Epithelial cell of esophagus (primary cell): ENCODE measurements at regions not wholly inside any gene's neighbourhood (a gene's known extent, or its start where the extent isn't known, plus 50 kb on each side); places are given as distances from the start of the nearest gene placed in this dataset.

Experiments
- DNase-seq: peaks from one replicate; pipeline ENCODE4 v3.0.0; 2010; ENCODE audit warnings: low read depth
- H3K4me3 ChIP-seq: 2 replicates; pipeline ENCODE4 v1.5.1; 2011; ENCODE audit warnings: mild to moderate bottlenecking, low read length, control low read depth
- TF ChIP-seq, protein P1 (sequence below): IDR thresholded peaks from 2 replicates; pipeline ENCODE4 v1.5.1; 2011; ENCODE audit warnings: low read depth, mild to moderate bottlenecking, low read length, control low read depth, inconsistent platforms; ENCODE audit not compliant: insufficient read depth; ENCODE audit errors: missing control alignments

DNA sequence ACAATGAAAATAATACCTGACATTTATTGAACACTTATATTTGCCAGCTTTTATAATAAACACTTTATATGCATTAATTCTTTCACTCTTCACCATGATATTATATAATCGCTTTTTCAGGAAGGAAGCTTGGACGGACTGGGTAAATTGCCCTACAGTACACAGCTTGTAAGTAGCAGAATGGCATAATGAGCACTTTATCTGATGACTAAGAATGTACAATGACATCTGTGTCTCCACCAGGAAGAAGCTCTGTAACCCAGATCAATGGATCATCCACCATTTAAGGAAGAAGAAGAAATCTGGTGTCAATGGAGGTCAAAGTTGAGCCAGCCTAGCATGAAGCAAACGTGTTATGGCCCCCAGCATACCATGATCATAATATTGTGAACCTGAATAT, 444.0 kb upstream of the SPHKAP start:
- DNase-seq, result no peak
- H3K4me3 ChIP-seq, result no peak overlapping the region
- TF ChIP-seq, protein P1, sequence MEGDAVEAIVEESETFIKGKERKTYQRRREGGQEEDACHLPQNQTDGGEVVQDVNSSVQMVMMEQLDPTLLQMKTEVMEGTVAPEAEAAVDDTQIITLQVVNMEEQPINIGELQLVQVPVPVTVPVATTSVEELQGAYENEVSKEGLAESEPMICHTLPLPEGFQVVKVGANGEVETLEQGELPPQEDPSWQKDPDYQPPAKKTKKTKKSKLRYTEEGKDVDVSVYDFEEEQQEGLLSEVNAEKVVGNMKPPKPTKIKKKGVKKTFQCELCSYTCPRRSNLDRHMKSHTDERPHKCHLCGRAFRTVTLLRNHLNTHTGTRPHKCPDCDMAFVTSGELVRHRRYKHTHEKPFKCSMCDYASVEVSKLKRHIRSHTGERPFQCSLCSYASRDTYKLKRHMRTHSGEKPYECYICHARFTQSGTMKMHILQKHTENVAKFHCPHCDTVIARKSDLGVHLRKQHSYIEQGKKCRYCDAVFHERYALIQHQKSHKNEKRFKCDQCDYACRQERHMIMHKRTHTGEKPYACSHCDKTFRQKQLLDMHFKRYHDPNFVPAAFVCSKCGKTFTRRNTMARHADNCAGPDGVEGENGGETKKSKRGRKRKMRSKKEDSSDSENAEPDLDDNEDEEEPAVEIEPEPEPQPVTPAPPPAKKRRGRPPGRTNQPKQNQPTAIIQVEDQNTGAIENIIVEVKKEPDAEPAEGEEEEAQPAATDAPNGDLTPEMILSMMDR, result no peak

DNA sequence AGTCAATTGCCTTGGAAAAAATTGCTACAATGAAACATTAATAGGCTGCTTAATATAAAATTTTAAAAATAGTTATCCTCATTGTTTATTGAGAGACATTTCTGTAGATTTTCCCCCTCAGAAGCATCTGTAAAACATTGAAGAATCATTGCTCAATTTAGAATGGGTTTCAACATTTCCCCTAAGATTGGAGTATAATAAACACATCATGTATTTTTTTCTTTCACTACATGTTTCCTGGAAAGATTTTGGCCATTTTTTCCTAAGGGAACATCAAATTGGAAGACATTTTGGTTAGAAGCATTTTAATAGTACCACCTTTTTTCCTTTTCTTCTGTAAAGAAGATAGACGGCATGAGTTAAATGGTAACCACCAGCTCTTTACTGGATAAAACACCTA, 443.2 kb upstream of the SPHKAP start:
- TF ChIP-seq, protein P1, result no peak
- no peak for DNase-seq
- no peak overlapping the region for H3K4me3 ChIP-seq

DNA sequence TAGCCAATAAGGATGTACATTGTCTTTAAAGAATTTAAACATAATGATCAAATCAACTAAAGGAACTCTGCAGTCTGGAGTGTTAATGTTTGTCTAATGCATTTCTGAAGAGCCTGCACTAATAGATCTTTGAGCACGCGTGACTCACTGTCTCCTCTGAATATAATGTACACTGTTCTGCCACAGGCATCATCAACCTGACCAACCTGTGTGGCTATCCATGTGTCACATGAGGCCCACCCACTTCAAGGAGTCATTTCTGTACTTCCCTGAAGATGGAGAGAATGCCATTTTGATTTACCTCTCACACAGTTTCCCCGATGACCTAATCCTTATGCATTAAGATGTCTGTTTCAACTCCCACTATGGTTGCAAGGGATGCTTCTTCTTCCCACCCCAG, 434.0 kb upstream of the SPHKAP start:
- TF ChIP-seq, protein P1, result no peak
- no peak overlapping the region for H3K4me3 ChIP-seq
- DNase-seq, result peak; percentile 60

DNA sequence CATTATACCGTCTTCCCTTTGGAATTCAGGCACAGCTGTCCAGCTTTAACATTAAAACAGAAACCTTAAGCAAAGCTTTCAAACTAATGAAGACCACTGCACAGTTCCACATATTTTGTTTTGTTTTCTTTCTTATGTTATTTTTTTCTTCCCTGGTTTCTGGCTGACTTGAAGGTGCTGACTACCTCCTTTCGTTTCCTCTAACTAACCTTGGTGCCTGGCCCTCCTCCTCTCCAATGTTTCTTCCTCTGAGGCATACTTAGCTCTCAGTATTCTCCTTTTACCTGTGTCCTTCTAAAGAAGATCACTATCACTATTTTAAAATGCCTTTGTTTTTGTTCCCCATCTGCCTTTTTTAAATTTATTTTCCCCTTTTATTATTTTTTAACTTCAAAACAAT, 433.3 kb upstream of the SPHKAP start:
- no peak for DNase-seq
- no peak overlapping the region for H3K4me3 ChIP-seq
- TF ChIP-seq, protein P1, result no peak

DNA sequence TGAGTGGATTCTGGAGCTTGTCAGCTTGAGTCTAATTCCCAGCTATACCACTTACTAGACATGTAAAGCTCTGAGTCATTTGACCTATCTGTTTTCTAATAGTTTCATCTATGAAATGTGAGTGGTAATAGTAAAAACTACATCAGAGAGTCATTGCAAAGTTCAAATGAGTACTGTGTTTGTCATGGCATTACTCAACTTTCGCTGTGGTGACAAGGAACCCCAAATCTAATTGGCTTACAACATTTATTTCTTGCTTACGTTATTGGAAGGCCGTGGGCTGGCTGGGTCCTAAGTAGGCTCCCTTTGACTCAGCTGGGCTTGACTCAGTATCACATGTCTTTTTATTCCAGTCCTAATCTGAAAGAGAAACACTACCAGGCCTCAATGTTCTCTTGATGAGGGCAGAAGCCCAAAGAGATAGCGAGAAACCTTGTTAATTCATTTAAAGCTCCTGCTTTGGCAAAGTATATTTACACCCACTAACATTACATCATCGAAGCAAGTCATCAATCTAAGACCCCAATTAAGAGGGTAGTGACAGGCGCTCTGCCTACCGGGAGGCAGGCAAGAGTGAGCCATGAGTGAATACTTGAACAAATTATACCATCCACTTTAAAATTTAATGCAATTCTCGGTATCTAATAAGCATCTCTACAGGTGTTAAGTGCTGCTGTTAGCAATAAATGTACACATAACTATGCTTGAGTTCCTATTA, 431.8 kb upstream of the SPHKAP start:
- TF ChIP-seq, protein P1, result no peak
- peak; percentile 78 for DNase-seq
- no peak overlapping the region for H3K4me3 ChIP-seq

DNA sequence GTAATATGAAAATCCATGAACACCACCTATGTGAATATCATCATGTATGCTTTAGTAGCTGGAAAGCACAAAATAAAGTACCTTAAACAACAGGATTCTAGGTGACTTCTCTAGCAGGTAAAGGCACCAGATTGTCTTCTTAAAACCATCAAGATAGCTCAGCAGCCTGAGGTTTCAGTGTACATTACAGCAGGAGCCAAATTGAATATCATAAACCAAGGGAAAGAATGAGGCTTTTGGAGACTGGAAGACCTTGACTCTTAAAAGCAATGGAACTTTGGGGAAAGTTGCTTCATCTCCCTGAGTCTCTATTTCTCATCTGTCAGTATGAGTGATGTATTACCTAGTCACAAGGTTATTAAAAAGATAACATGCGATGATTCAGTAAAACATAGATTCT, 429.7 kb upstream of the SPHKAP start:
- no peak overlapping the region for H3K4me3 ChIP-seq
- no peak for DNase-seq
- TF ChIP-seq, protein P1, result no peak

DNA sequence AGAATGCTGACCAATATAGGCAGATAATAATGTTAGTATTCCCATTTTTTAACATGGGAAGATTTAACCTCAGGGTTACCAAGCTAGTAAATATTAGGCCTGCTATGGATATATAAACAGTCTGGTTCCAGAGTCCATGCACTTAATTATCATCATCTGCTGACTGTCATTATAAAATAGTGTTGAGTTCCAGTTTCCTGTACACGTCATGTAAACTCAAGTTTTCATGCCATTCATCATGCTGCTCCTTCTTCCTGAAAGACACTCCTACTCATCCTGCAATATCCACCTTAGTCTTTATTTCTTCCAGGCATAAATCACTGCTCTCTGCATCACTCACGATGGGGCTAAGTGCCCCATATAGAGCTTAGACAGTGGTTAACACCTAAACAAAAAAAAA, 420.8 kb upstream of the SPHKAP start:
- no peak overlapping the region for H3K4me3 ChIP-seq
- DNase-seq, result no peak
- TF ChIP-seq, protein P1, result no peak
